ENCODE measurements at regions not wholly inside any gene's neighbourhood (a gene's known extent, or its start where the extent isn't known, plus 50 kb on each side); places are given as distances from the start of the nearest gene placed in this dataset.
"Not testable (repeated sequence)": the region's sequence is repeated elsewhere in the genome, so short reads cannot be mapped to it uniquely, and the experiment has no call there.

- not testable (repeated sequence) for DNase-seq (ENCODE audit: low read depth, low spot score); H3K27ac ChIP-seq
These were observed 153.9 kb upstream of the OR4C13 start for GRCh38 chr11:49798206-49798837.

- H3K27ac ChIP-seq; DNase-seq (ENCODE audit: low read depth, low spot score): not testable (repeated sequence)
These were observed 134.3 kb upstream of the OR4C13 start for GRCh38 chr11:49817705-49818430.

GRCh38 chr11:49823188-49823587, 129.0 kb upstream of the OR4C13 start:
- DNase-seq (ENCODE audit: low read depth, low spot score); H3K27ac ChIP-seq: not testable (repeated sequence)

GRCh38 chr11:49850541-49850940, 101.7 kb upstream of the OR4C13 start:
- not testable (repeated sequence) for H3K27ac ChIP-seq; DNase-seq (ENCODE audit: low read depth, low spot score)

- DNase-seq (ENCODE audit: low read depth, low spot score): no peak
- H3K27ac ChIP-seq: no peak overlapping the region
These were observed 100.7 kb upstream of the OR4C13 start for GRCh38 chr11:49851511-49851910.

GRCh38 chr11:49851971-49852389, 100.2 kb upstream of the OR4C13 start:
- no peak for DNase-seq (ENCODE audit: low read depth, low spot score)
- no peak overlapping the region for H3K27ac ChIP-seq

- not testable (repeated sequence) for DNase-seq (ENCODE audit: low read depth, low spot score); H3K27ac ChIP-seq
These were observed 63.3 kb upstream of the OR4C13 start for GRCh38 chr11:49888875-49889274.

GRCh38 chr11:49891910-49892671, 60.1 kb upstream of the OR4C13 start:
- H3K27ac ChIP-seq; DNase-seq (ENCODE audit: low read depth, low spot score): not testable (repeated sequence)

GRCh38 chr11:49893442-49893841, 58.7 kb upstream of the OR4C13 start:
- not testable (repeated sequence) for H3K27ac ChIP-seq; DNase-seq (ENCODE audit: low read depth, low spot score)

Data from epithelial cell of prostate (primary cell).